ENCODE measurements at regions not wholly inside any gene's neighbourhood (a gene's known extent, or its start where the extent isn't known, plus 50 kb on each side); places are given as distances from the start of the nearest gene placed in this dataset.

- Histone ChIP-seq H3K4me2 (ENCODE audit: insufficient read depth, low read length) (peak overlapping the region; percentile 1), H3K36me3 (ENCODE audit: insufficient read depth, low read length) (no peaks in the 10 kb centered on the region), H3K4me1 (ENCODE audit: insufficient read depth, low read length) (peaks cover 38% of the 10 kb centered on the region), H3K27ac (ENCODE audit: low read depth, low read length) (no peak overlapping the region), H3K79me2 (ENCODE audit: insufficient read depth, low read length) (no peaks in the 10 kb centered on the region), H3K9me3 (ENCODE audit: low read depth, low read length) (no peaks in the 10 kb centered on the region), H3K4me3 (ENCODE audit: insufficient read depth, low read length) (no peak overlapping the region), H4K20me1 (ENCODE audit: insufficient read depth, low read length) (no peaks in the 10 kb centered on the region), H2AFZ (ENCODE audit: low read length) (no peak overlapping the region), H3K27me3 (ENCODE audit: insufficient read depth, low read length) (no peaks in the 10 kb centered on the region)
- DNase-seq (ENCODE audit: insufficient read length, low spot score, missing footprints) = no peak
- TF ChIP-seq CTCF (IDR thresholded peaks at IDR 0.05; ENCODE audit: extremely low read depth, low read depth, low read length) = no peak
These were observed 126.4 kb upstream of the RAI14 start for GRCh38 chr5:34529581-34530331.

GRCh38 chr5:34530637-34531036, 125.5 kb upstream of the RAI14 start:
- H4K20me1 ChIP-seq (ENCODE audit: insufficient read depth, low read length) = no peaks in the 10 kb centered on the region
- no peaks in the 10 kb centered on the region for H3K79me2 ChIP-seq (ENCODE audit: insufficient read depth, low read length)
- no peaks in the 10 kb centered on the region for H3K9me3 ChIP-seq (ENCODE audit: low read depth, low read length)
- H3K36me3 ChIP-seq (ENCODE audit: insufficient read depth, low read length) = no peaks in the 10 kb centered on the region
- H3K4me1 ChIP-seq (ENCODE audit: insufficient read depth, low read length) = peaks cover 43% of the 10 kb centered on the region
- no peak overlapping the region for H3K4me3 ChIP-seq (ENCODE audit: insufficient read depth, low read length)
- no peak overlapping the region for H3K27ac ChIP-seq (ENCODE audit: low read depth, low read length)
- no peak overlapping the region for H2AFZ ChIP-seq (ENCODE audit: low read length)
- H3K27me3 ChIP-seq (ENCODE audit: insufficient read depth, low read length) = no peaks in the 10 kb centered on the region
- DNase-seq (ENCODE audit: insufficient read length, low spot score, missing footprints) = no peak
- no peak for TF ChIP-seq CTCF (IDR thresholded peaks at IDR 0.05; ENCODE audit: extremely low read depth, low read depth, low read length)
- H3K4me2 ChIP-seq (ENCODE audit: insufficient read depth, low read length) = no peak overlapping the region

- no peaks in the 10 kb centered on the region for H3K27me3 ChIP-seq (ENCODE audit: insufficient read depth, low read length)
- H3K4me3 ChIP-seq (ENCODE audit: insufficient read depth, low read length) = no peak overlapping the region
- no peak for TF ChIP-seq CTCF (IDR thresholded peaks at IDR 0.05; ENCODE audit: extremely low read depth, low read depth, low read length)
- no peak for DNase-seq (ENCODE audit: insufficient read length, low spot score, missing footprints)
- H3K79me2 ChIP-seq (ENCODE audit: insufficient read depth, low read length) = no peaks in the 10 kb centered on the region
- H3K9me3 ChIP-seq (ENCODE audit: low read depth, low read length) = no peaks in the 10 kb centered on the region
- no peak overlapping the region for H2AFZ ChIP-seq (ENCODE audit: low read length)
- H3K36me3 ChIP-seq (ENCODE audit: insufficient read depth, low read length) = no peaks in the 10 kb centered on the region
- no peaks in the 10 kb centered on the region for H4K20me1 ChIP-seq (ENCODE audit: insufficient read depth, low read length)
- peak overlapping the region; percentile 25 for H3K27ac ChIP-seq (ENCODE audit: low read depth, low read length)
- H3K4me2 ChIP-seq (ENCODE audit: insufficient read depth, low read length) = peak overlapping the region; percentile 6
- peaks cover 51% of the 10 kb centered on the region for H3K4me1 ChIP-seq (ENCODE audit: insufficient read depth, low read length)
These were observed 124.3 kb upstream of the RAI14 start for GRCh38 chr5:34531751-34532360.

Data from osteoblast (primary cell).